HepG2 (cell line): ENCODE measurements at regions not wholly inside any gene's neighbourhood (a gene's known extent, or its start where the extent isn't known, plus 50 kb on each side); places are given as distances from the start of the nearest gene placed in this dataset.

Source experiments
- ATAC-seq: fragments of 200-7000 bp; cut with Tn5 transposase; 3 replicates; pipeline ENCODE4 v1.9.1; 2020; ENCODE audit warnings: mild to moderate bottlenecking, moderate library complexity
- BruUV-seq: library from RNA; stranded (reverse); fragments of 400-500 nt; replicated peaks from 2 replicates; lab custom pipeline; 2021; lab: Mats Ljungman, UMichigan
- CTCF ChIA-PET: fragments of 300-600 bp; formaldehyde crosslinking; extraction: SDS; loops from one replicate; lab custom pipeline; 2021; ENCODE audit warnings: low total read pairs, inconsistent platforms, low intra/inter-chr PET ratio; lab: Yijun Ruan, JAX
- POLR2A ChIA-PET: fragments of 350-600 bp; sonication (Branson Sonifier 250); formaldehyde crosslinking; loops from one replicate; lab custom pipeline; 2020; ENCODE audit warnings: antibody characterized with exemption, inconsistent platforms; lab: Yijun Ruan, JAX
- DNase-seq: peaks from one replicate; pipeline ENCODE4 v3.0.0-alpha.2; 2015; ENCODE audit warnings: low spot score
- FAIRE-seq: peaks from 3 replicates; lab custom pipeline; 2011; peaks lifted over from hg19 to GRCh38; lab: Jason Lieb, UNC
- H2AFZ ChIP-seq: one replicate; pipeline ENCODE4 v1.6.1; 2011; ENCODE audit warnings: low read length, inconsistent platforms
- H3K27ac ChIP-seq: fragments of 300-600 bp; 3 replicates; pipeline ENCODE4 v1.8.0; 2011; ENCODE audit warnings: mixed run types, mild to moderate bottlenecking, mixed read lengths, low read length, inconsistent platforms; ENCODE audit not compliant: insufficient read depth; ENCODE audit errors: extremely low read length
- H3K27me3 ChIP-seq, 2 experiments: fragments of 200-600 bp in 1 of 2; 2 replicates in 1 of 2; 3 replicates in 1 of 2; pipeline versions ENCODE4 v1.6.0 to v1.8.0; 2011; ENCODE audit warnings: low read length in 2 of 2, mild to moderate bottlenecking in 2 of 2, moderate library complexity in 2 of 2, inconsistent platforms in 1 of 2; ENCODE audit not compliant: insufficient read depth in 2 of 2, control insufficient read depth in 1 of 2
- H3K36me3 ChIP-seq, 2 experiments: fragments of 200-600 bp in 1 of 2; replicated peaks in 1 of 2; 2 replicates in 1 of 2; 3 replicates in 1 of 2; pipeline versions ENCODE4 v1.5.1 to v1.8.0; 2011; ENCODE audit warnings: low read length in 2 of 2, inconsistent platforms in 1 of 2; ENCODE audit not compliant: insufficient read depth in 2 of 2, control insufficient read depth in 1 of 2
- H3K4me1 ChIP-seq: 2 replicates; pipeline ENCODE4 v1.5.1; 2012; ENCODE audit warnings: low read length, inconsistent platforms; ENCODE audit not compliant: insufficient read depth
- H3K4me2 ChIP-seq: 2 replicates; pipeline ENCODE4 v1.6.0; 2011; ENCODE audit warnings: low read depth, low read length, inconsistent platforms
- H3K4me3 ChIP-seq, 3 experiments: fragments of 200-600 bp in 1 of 3; sonication (generic), shearing (Covaris generic) in 1 of 3; replicated peaks in 1 of 3; 2 replicates each; pipeline ENCODE4 v1.5.1; 2011 to 2016; ENCODE audit warnings: low read length in 3 of 3, inconsistent platforms in 2 of 3, low read depth in 2 of 3, mild to moderate bottlenecking in 2 of 3, control low read depth in 1 of 3, mixed read lengths in 1 of 3; ENCODE audit not compliant: insufficient read depth in 1 of 3
- H3K79me2 ChIP-seq: one replicate; pipeline ENCODE4 v1.6.1; 2011; ENCODE audit warnings: low read length, inconsistent platforms; ENCODE audit not compliant: insufficient read depth
- H3K9ac ChIP-seq: 2 replicates; pipeline ENCODE4 v1.6.0; 2011; ENCODE audit warnings: mild to moderate bottlenecking, low read depth, low read length, inconsistent platforms; ENCODE audit not compliant: insufficient read depth
- H3K9me3 ChIP-seq: 2 replicates; pipeline ENCODE4 v1.5.1; 2012; ENCODE audit warnings: mild to moderate bottlenecking, low read length
- H4K20me1 ChIP-seq: 2 replicates; pipeline ENCODE4 v1.6.0; 2011; ENCODE audit warnings: inconsistent platforms, mild to moderate bottlenecking, low read length, moderate library complexity; ENCODE audit not compliant: insufficient read depth
- CBFB ChIP-seq: sonication (generic); formaldehyde crosslinking; IDR thresholded peaks from 2 replicates; pipeline ENCODE4 v1.4.0; 2020; ENCODE audit warnings: missing genetic modification reagents
- HNRNPK ChIP-seq: fragments of 200-400 bp; formaldehyde crosslinking; IDR thresholded peaks from 2 replicates; pipeline ENCODE4 v1.6.1; 2018; ENCODE audit warnings: low read length, low read depth, moderate library complexity, mild to moderate bottlenecking; ENCODE audit not compliant: poor library complexity, severe bottlenecking
- MEIS2 ChIP-seq: sonication (generic); formaldehyde crosslinking; IDR thresholded peaks from 2 replicates; pipeline ENCODE4 v1.9.0; 2021; ENCODE audit warnings: mild to moderate bottlenecking, missing genetic modification reagents
- SNRNP70 ChIP-seq: fragments of 200-400 bp; formaldehyde crosslinking; IDR thresholded peaks from 2 replicates; pipeline ENCODE4 v1.6.1; 2017; ENCODE audit warnings: mild to moderate bottlenecking, low read depth, low read length, moderate library complexity
- ZNF263 ChIP-seq: sonication (generic); formaldehyde crosslinking; IDR thresholded peaks from 2 replicates; pipeline ENCODE4 v1.4.0; 2020; ENCODE audit warnings: missing genetic modification reagents
- ZNF430 ChIP-seq: sonication (generic); formaldehyde crosslinking; IDR thresholded peaks from 2 replicates; pipeline ENCODE4 v1.9.0; 2021; ENCODE audit warnings: mild to moderate bottlenecking, missing genetic modification reagents
- WGBS: methylation state at CpG from one replicate; pipeline ENCODE4 v1.1.6; 2017; ENCODE audit warnings: low lambda C conversion rate; 5-methylcytosine and 5-hydroxymethylcytosine counted together
- in situ Hi-C: cut with HindIII; loops from 2 replicates; pipeline ENCODE4 v1.10.0; 2017; ENCODE audit warnings: low pct_unique_long_range_greater_than_20kb; ENCODE audit not compliant: extremely low pct_ligation_motif_present
- intact Hi-C: fragments of 100-400 bp; cut with micrococcal nuclease; formaldehyde crosslinking; loops from one replicate; pipeline ENCODE4 v1.10.0; 2022; ENCODE audit not compliant: unreplicated experiment
- TF ChIP-seq, protein P1 (sequence below): sonication (generic); formaldehyde crosslinking; IDR thresholded peaks from 2 replicates; pipeline ENCODE4 v1.4.0; 2020; ENCODE audit warnings: missing genetic modification reagents
- TF ChIP-seq, protein P2 (sequence below): sonication (generic); formaldehyde crosslinking; IDR thresholded peaks from 2 replicates; pipeline ENCODE4 v1.5.0; 2020; ENCODE audit warnings: missing genetic modification reagents

DNA sequence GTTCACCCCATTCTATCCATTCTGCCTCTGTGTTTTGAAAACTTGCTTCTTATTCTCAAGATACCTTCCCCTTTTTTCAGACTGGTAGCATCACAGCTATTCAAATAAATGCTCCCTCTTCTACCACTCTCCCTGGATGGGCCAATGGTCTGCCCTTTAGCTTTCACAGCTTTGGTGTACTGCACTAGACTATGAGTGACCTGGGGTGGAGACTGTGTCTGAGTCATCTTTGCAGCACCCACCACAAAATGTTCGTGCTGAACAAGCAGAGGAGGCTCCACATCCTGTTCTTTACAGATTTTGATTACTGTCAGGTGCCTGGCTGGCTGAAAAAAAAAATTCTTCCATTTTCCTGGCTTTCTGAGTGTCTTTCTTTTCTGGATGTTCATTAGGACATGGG is 1104.1 kb upstream of the TMEM132C start:
- intact Hi-C loops: no loop called here
- no peak overlapping the region for H3K4me2 ChIP-seq

More for the DNA sequence above, 1104.1 kb upstream of the TMEM132C start:
- WGBS: 0% methylated on average over 1 of the region's 1 CpG
- Histone ChIP-seq H3K4me3 (no peak overlapping the region), H3K9me3 (peaks cover 23% of the 10 kb centered on the region), H2AFZ (no peak overlapping the region), H3K9ac (no peak overlapping the region), H4K20me1 (no peaks in the 10 kb centered on the region), H3K36me3 (no peaks in the 10 kb centered on the region), H3K79me2 (no peaks in the 10 kb centered on the region), H3K27me3 (no peaks in the 10 kb centered on the region), H3K4me1 (no peaks in the 10 kb centered on the region), H3K27ac (no peak overlapping the region)
- no peak for DNase-seq
- no peak for ATAC-seq
- ChIA-PET CTCF (no interaction called here), POLR2A (no interaction called here)
- BruUV-seq: no TSS peak
- in situ Hi-C loops: no loop called here
- TF ChIP-seq SNRNP70: no peak
- TF ChIP-seq HNRNPK: no peak
- TF ChIP-seq ZNF430 (CRISPR knock-in tag): no peak
- TF ChIP-seq, protein P1, sequence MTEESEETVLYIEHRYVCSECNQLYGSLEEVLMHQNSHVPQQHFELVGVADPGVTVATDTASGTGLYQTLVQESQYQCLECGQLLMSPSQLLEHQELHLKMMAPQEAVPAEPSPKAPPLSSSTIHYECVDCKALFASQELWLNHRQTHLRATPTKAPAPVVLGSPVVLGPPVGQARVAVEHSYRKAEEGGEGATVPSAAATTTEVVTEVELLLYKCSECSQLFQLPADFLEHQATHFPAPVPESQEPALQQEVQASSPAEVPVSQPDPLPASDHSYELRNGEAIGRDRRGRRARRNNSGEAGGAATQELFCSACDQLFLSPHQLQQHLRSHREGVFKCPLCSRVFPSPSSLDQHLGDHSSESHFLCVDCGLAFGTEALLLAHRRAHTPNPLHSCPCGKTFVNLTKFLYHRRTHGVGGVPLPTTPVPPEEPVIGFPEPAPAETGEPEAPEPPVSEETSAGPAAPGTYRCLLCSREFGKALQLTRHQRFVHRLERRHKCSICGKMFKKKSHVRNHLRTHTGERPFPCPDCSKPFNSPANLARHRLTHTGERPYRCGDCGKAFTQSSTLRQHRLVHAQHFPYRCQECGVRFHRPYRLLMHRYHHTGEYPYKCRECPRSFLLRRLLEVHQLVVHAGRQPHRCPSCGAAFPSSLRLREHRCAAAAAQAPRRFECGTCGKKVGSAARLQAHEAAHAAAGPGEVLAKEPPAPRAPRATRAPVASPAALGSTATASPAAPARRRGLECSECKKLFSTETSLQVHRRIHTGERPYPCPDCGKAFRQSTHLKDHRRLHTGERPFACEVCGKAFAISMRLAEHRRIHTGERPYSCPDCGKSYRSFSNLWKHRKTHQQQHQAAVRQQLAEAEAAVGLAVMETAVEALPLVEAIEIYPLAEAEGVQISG: no peak
- no peak for TF ChIP-seq MEIS2 (CRISPR knock-in tag)
- no peak for TF ChIP-seq CBFB
- no peak for TF ChIP-seq ZNF263 (CRISPR knock-in tag)
- TF ChIP-seq, protein P2, sequence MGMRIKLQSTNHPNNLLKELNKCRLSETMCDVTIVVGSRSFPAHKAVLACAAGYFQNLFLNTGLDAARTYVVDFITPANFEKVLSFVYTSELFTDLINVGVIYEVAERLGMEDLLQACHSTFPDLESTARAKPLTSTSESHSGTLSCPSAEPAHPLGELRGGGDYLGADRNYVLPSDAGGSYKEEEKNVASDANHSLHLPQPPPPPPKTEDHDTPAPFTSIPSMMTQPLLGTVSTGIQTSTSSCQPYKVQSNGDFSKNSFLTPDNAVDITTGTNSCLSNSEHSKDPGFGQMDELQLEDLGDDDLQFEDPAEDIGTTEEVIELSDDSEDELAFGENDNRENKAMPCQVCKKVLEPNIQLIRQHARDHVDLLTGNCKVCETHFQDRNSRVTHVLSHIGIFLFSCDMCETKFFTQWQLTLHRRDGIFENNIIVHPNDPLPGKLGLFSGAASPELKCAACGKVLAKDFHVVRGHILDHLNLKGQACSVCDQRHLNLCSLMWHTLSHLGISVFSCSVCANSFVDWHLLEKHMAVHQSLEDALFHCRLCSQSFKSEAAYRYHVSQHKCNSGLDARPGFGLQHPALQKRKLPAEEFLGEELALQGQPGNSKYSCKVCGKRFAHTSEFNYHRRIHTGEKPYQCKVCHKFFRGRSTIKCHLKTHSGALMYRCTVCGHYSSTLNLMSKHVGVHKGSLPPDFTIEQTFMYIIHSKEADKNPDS (CRISPR knock-in tag): no peak
- FAIRE-seq: no peak
